Caki2 (cell line): ENCODE measurements at regions not wholly inside any gene's neighbourhood (a gene's known extent, or its start where the extent isn't known, plus 50 kb on each side); places are given as distances from the start of the nearest gene placed in this dataset.

ENCODE experiments used
- DNase-seq: peaks from one replicate; pipeline ENCODE4 v3.0.0-alpha.2; 2015; ENCODE audit warnings: low read depth
- in situ Hi-C: cut with HindIII; loops from 2 replicates; pipeline ENCODE4 v1.10.0; 2016; ENCODE audit warnings: low sequenced_read_pairs, low pct_unique_long_range_greater_than_20kb, mixed read lengths

DNA sequence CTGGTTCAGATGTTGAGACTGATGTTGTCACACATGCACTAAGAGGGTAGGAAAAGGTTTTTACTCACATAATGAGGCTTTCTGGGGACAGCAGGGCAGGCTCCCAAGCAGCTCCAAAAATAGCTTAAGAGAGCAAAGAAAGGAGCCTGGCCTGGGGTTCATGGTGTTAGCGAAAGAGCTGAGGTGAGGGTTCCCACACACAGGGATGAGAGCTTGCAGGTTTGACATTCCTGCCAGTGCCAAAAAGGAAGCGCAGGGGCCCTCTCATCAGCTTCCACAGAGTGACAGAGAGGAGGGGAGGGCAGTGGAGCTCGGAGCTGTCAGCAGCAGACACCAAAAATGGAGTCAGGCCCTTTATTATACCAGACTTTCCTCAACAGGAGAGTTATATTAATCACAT lies 65.5 kb upstream of the FAM216B start:
- no peak for DNase-seq
- in situ Hi-C loops, result no loop called here

DNA sequence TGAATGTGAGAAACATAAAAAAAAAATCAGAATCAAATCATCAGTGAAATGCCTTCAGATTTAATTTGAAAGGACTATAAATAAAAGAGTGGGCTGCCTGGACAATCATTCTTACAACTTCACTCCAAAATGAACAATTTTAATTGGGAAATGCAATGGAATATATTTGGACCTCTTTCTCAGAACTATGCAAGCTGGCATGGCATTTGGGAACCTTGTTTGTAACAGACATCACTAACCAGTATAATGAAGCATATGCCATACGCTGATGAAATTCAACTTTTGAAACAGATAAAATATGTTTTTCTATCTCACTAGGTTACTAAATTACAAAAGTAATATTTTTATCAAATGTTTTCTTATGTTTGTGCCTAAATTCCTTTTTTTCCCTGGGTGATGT lies 64.2 kb upstream of the FAM216B start:
- no peak for DNase-seq
- in situ Hi-C loops, result no loop called here

DNA sequence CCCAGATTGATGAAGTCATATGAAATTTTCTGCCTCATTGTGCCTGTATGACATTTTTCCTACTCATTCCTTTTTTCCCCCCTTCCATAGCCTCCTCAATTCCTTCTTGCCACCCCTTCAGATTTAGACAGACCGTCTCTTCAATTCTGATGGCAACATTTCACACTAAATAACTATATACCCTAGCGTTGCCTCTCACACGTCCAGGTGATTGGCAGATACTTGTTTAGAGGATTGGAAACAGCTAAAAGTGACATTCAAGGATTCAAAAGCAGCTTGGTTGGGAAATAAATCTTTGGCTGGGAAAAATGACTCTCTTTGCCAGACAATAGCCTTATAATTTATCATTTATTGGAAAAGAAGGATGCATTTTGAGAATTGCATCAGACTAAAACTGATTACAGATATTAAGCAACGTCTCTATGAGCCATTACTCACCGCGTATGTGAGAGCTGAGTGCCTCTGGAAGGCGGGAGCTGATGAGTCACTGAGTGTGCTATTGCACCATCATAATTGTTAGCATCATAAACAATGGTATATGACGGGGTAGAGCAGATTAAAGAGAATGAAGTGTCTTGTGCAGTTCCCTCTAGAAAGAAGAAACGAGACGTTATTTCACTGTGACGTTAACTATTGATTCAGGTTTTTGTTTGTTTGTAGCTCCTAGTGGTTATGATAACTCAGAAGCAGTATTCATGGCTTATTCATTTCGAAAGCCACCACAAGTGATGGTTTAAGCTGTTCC lies 61.1 kb upstream of the FAM216B start:
- in situ Hi-C loops, result no loop called here
- DNase-seq, result peak; percentile 62

GRCh38 chr13:42720858-42721219 lies 60.5 kb upstream of the FAM216B start:
- in situ Hi-C loops, result no loop called here
- DNase-seq, result no peak

- no peak for DNase-seq
- in situ Hi-C loops, result no loop called here
Measured at GRCh38 chr13:42722883-42723539, 58.4 kb upstream of the FAM216B start.

DNA sequence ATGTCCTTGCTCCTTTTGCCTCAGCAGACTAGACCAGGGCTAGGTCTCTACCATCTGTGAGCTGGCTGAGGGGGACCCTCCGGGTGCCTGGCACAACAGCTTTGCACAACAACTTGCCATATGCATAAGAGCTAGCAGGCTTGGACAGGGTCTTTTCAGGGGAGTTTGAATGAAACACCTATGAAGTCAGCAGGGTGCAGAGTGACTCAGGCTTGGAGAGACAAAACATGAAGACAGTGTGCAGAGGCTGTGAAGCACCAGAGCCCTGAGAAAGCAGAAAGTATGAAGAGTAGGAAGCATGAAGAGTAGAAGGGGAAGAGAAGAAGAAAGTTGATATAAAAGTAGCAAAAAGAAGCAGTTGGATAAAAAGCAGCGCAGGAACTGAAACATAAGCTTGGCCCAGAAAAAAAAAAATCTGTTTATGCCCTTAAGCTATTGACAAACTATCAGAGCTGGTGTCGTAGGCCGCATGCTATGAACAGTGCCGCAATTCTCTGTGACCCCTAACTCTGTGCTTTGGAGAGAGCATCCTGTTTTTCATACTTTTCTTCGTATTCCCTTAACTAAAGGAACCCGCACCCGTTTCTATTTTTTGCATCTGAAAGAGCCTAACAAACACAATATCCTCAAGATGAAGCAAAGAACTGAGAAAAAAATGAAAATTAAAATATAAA lies 52.7 kb upstream of the FAM216B start:
- in situ Hi-C loops, result no loop called here
- no peak for DNase-seq

- in situ Hi-C loops, result no loop called here
Measured at GRCh38 chr13:42729857-42730402, 51.5 kb upstream of the FAM216B start.

More at GRCh38 chr13:42729857-42730402, 51.5 kb upstream of the FAM216B start:
- no peak for DNase-seq
